GM12891 (cell line): ENCODE measurements at regions not wholly inside any gene's neighbourhood (a gene's known extent, or its start where the extent isn't known, plus 50 kb on each side); places are given as distances from the start of the nearest gene placed in this dataset.

Experiments
- POLR2A ChIP-seq: IDR thresholded peaks from 2 replicates; pipeline ENCODE4 v1.6.1; 2011; ENCODE audit warnings: low read depth, low read length, control low read depth
- POLR2AphosphoS5 ChIP-seq: IDR thresholded peaks from 2 replicates; pipeline ENCODE4 v1.6.1; 2011; ENCODE audit warnings: low read depth, low read length, control low read depth
- TAF1 ChIP-seq: IDR thresholded peaks from 2 replicates; pipeline ENCODE4 v1.6.1; 2011; ENCODE audit warnings: low read depth, low read length, control low read depth

DNA sequence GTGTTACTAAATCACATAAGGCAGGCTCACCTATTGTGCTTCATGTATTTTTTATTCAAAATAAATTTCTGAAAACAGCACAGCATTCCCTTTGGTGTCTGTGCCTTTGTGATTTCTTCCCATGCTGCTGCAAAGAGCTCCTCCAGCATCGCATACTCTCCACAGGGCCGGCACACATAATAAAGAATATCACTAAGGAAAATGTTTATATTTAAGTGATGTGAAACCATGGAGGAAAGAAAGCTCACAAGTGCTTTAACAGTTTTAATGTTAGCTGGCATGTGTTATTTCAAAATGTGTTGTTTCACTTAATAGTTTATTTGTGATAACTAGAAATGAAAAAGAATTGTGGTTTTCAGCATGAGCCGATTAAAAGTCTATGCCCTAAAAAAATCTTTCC, 241.3 kb upstream of the ANO3 start:
- TF ChIP-seq POLR2A (no peak), TAF1 (no peak), POLR2AphosphoS5 (no peak)
